Right lobe of liver (tissue), 6 donors: ENCODE measurements at regions not wholly inside any gene's neighbourhood (a gene's known extent, or its start where the extent isn't known, plus 50 kb on each side); places are given as distances from the start of the nearest gene placed in this dataset.

ENCODE experiments used
- ATAC-seq, 4 donors: fragments of 200-7000 bp; cut with Tn5 transposase; one replicate each; pipeline ENCODE4 v1.9.1; 2020; ENCODE audit warnings: mild to moderate bottlenecking in 4 of 4, moderate library complexity in 4 of 4
- DNase-seq, 3 donors: peaks; one replicate each; pipeline ENCODE4 v3.0.0-alpha.2; 2020
- H3K27ac ChIP-seq, 3 donors: fragments of 200-600 bp; one replicate each; pipeline ENCODE4 v1.8.0; 2022
- H3K27me3 ChIP-seq, 2 donors: fragments of 200-600 bp; one replicate each; pipeline ENCODE4 v1.8.0; 2022
- H3K36me3 ChIP-seq, 4 donors: fragments of 200-600 bp; sonication (generic) in 1 of 4; one replicate each; pipeline versions ENCODE4 v1.5.1 to v1.8.0; 2017 to 2022; ENCODE audit warnings: control low read depth in 1 of 4
- H3K4me1 ChIP-seq, 4 donors: fragments of 200-600 bp; sonication (generic) in 1 of 4; one replicate each; pipeline versions ENCODE4 v1.5.1 to v1.8.0; 2017 to 2022; ENCODE audit warnings: control low read depth in 1 of 4
- H3K4me3 ChIP-seq, 3 donors: fragments of 200-600 bp; one replicate each; pipeline ENCODE4 v1.8.0; 2022
- H3K9me3 ChIP-seq, 4 donors: fragments of 200-600 bp; sonication (generic) in 1 of 4; one replicate each; pipeline versions ENCODE4 v1.5.1 to v1.8.0; 2017 to 2022; ENCODE audit warnings: control low read depth in 1 of 4
- POLR2A ChIP-seq: fragments of 450-650 bp; IDR thresholded peaks from one replicate; pipeline ENCODE4 v1.6.1; 2017; ENCODE audit warnings: antibody characterized with exemption, mild to moderate bottlenecking
- WGBS: methylation state at CpG from one replicate; pipeline ENCODE4 v1.1.6; 2018; ENCODE audit warnings: low coverage, low lambda C conversion rate; ENCODE audit not compliant: insufficient coverage; ENCODE audit errors: missing lambda C conversion rate; 5-methylcytosine and 5-hydroxymethylcytosine counted together
- intact Hi-C, 2 donors: fragments of 100-400 bp; cut with DNase I; formaldehyde crosslinking; loops; one replicate each; pipeline versions ENCODE4 v1.11.2 to v1.14.1; 2022
- TF ChIP-seq, protein P1 (sequence below), 4 donors: fragments of 200-600 bp in 3 of 4; fragments of 450-650 bp in 1 of 4; IDR thresholded peaks; one replicate each; pipeline versions ENCODE4 v1.5.1 to v1.8.0; 2016 to 2022; ENCODE audit warnings: antibody characterized with exemption in 4 of 4, mild to moderate bottlenecking in 2 of 4
- donor health status: DM: no; HTN: yes; CAD: no.
- donor health status: DM: no; HTN: no; CAD: no.
- donor health status: DM: no; HTN: no; CAD: no.
- donor health status: DM: no; HTN: yes; CAD: no.
- donor health status: DM: no; HTN: yes; CAD: no.

DNA sequence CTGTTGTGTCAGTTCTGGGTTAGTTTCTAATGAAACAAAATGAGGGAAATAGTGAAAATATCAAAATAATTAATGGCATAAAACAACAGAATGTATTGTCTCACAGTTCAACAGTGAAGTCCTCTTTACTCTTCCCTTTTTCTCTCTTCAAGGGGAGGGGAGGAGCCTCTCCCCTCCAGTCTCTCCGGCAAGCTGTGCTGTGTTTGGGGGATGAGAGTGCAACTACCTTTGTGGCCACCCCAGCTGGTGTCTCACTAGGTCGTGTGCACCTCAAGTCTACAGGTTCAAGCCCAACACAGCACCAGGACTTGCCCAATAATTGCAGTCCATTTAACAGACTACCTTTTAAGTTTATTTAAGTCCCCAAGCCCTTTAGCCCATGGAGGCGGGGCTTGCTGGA, 271.7 kb upstream of the DOK6 start:
- DNase-seq (no peak), ATAC-seq (no peak)
- Histone ChIP-seq H3K9me3 (no peaks in the 10 kb centered on the region), H3K27ac (no peak overlapping the region), H3K4me3 (no peak overlapping the region), H3K27me3 (no peaks in the 10 kb centered on the region), H3K36me3 (no peaks in the 10 kb centered on the region), H3K4me1 (no peaks in the 10 kb centered on the region)
- intact Hi-C loops: no loop called here
- no peak for TF ChIP-seq POLR2A
- TF ChIP-seq, protein P1, sequence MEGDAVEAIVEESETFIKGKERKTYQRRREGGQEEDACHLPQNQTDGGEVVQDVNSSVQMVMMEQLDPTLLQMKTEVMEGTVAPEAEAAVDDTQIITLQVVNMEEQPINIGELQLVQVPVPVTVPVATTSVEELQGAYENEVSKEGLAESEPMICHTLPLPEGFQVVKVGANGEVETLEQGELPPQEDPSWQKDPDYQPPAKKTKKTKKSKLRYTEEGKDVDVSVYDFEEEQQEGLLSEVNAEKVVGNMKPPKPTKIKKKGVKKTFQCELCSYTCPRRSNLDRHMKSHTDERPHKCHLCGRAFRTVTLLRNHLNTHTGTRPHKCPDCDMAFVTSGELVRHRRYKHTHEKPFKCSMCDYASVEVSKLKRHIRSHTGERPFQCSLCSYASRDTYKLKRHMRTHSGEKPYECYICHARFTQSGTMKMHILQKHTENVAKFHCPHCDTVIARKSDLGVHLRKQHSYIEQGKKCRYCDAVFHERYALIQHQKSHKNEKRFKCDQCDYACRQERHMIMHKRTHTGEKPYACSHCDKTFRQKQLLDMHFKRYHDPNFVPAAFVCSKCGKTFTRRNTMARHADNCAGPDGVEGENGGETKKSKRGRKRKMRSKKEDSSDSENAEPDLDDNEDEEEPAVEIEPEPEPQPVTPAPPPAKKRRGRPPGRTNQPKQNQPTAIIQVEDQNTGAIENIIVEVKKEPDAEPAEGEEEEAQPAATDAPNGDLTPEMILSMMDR (IDR thresholded peaks at IDR 0.05): no peak
- WGBS: 63% methylated on average over 1 of the region's 3 CpGs

- ATAC-seq: no peak
- DNase-seq: no peak
- H3K36me3 ChIP-seq: no peaks in the 10 kb centered on the region
- no peaks in the 10 kb centered on the region for H3K27me3 ChIP-seq
- TF ChIP-seq, protein P1 (IDR thresholded peaks at IDR 0.05): no peak
- no peak for TF ChIP-seq POLR2A
- no peak overlapping the region for H3K27ac ChIP-seq
- H3K9me3 ChIP-seq: no peaks in the 10 kb centered on the region
- no peak overlapping the region for H3K4me3 ChIP-seq
- 58% methylated on average over 2 of the region's 2 CpGs for WGBS
- H3K4me1 ChIP-seq: no peaks in the 10 kb centered on the region
- intact Hi-C loops: no loop called here
Measured at GRCh38 chr18:69138088-69138487, 262.6 kb upstream of the DOK6 start.

DNA sequence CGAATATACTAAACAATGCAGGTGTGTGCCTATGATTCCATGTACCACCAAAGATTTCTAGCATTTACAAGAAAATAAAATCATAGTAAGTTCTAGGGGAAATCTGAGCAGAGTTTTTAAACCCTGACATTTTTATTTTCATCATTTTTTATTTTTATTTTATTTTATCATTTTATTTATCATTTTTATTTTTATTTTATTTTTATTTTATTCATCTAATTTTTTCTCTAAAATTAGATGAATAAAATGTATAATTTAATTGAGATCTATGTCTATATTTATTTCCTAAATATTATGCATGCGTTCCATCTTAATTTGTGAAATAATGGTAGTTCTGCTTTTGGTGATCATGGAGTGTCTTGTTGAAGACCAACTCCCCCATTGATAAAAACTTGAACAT, 257.6 kb upstream of the DOK6 start:
- Histone ChIP-seq H3K27me3 (no peaks in the 10 kb centered on the region), H3K4me1 (no peaks in the 10 kb centered on the region), H3K9me3 (no peaks in the 10 kb centered on the region), H3K4me3 (no peak overlapping the region), H3K27ac (no peak overlapping the region), H3K36me3 (no peaks in the 10 kb centered on the region)
- DNase-seq (no peak), ATAC-seq (no peak)
- intact Hi-C loops: no loop called here
- TF ChIP-seq, protein P1 (IDR thresholded peaks at IDR 0.05): no peak
- TF ChIP-seq POLR2A: no peak
- WGBS: 76% methylated on average over 2 of the region's 2 CpGs

DNA sequence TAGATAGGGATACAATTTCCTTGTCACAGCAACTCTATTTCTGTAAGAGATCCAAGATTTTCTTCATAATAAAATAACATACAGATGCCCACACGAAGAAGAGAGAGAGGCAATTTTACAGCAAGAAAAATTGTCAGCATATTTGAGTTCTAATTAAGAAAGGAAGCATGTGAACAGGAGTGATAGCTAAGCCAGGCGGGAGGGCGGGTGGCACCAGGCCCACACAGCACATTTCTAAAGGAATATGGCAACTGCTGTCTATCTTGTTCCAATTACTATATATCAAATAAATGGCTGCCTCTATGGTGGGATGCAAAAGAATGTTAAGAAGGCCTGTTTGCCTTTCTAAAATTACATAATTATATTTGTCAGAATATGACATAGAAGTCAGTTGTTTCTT, 248.3 kb upstream of the DOK6 start:
- H3K9me3 ChIP-seq: no peaks in the 10 kb centered on the region
- H3K36me3 ChIP-seq: no peaks in the 10 kb centered on the region
- no peaks in the 10 kb centered on the region for H3K4me1 ChIP-seq
- no peak for TF ChIP-seq POLR2A
- TF ChIP-seq, protein P1 (IDR thresholded peaks at IDR 0.05): no peak
- intact Hi-C loops: no loop called here
- H3K27ac ChIP-seq: no peak overlapping the region
- WGBS: 76% methylated on average over 3 of the region's 3 CpGs
- no peaks in the 10 kb centered on the region for H3K27me3 ChIP-seq
- ATAC-seq (no peak), DNase-seq (no peak)
- H3K4me3 ChIP-seq: no peak overlapping the region

DNA sequence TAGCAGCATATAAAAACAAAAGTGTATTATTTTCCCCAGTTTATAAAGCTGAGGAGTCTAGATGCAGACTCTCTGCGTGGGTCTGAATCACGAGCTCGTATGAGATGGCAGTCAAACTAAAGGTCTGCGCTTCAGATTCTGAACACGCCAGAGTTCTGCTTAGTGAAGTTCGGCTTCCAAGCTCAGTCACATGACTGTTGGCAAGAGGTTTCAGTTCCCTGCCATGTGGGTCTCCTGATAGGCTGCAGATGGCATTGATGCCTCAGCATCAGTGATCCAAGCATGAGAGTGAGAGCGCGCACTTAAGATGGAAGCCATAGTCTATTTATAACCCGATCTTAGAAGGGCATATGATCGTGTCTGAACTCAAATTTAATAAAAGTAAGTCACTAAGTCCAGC, 242.8 kb upstream of the DOK6 start:
- intact Hi-C loops: no loop called here
- TF ChIP-seq, protein P1 (IDR thresholded peaks at IDR 0.05): no peak
- TF ChIP-seq POLR2A: no peak
- Histone ChIP-seq H3K9me3 (no peaks in the 10 kb centered on the region), H3K4me3 (no peak overlapping the region), H3K27me3 (no peaks in the 10 kb centered on the region), H3K36me3 (no peaks in the 10 kb centered on the region), H3K4me1 (no peaks in the 10 kb centered on the region), H3K27ac (no peak overlapping the region)
- 94% methylated on average over 6 of the region's 10 CpGs for WGBS
- no peak for DNase-seq
- ATAC-seq: no peak
